Keratinocyte (primary cell): ENCODE measurements at regions not wholly inside any gene's neighbourhood (a gene's known extent, or its start where the extent isn't known, plus 50 kb on each side); places are given as distances from the start of the nearest gene placed in this dataset.

Experiments
- DNase-seq: peaks from one replicate; pipeline ENCODE4 v3.0.0-alpha.2; 2011; ENCODE audit warnings: low read depth, missing footprints, low spot score
- FAIRE-seq: peaks from 2 replicates; lab custom pipeline; 2011; peaks lifted over from hg19 to GRCh38; lab: Jason Lieb, UNC
- H2AFZ ChIP-seq: 2 replicates; pipeline ENCODE4 v1.6.0; 2012; ENCODE audit warnings: low read length, control low read depth, inconsistent platforms; ENCODE audit not compliant: control insufficient read depth
- H3K27ac ChIP-seq: 2 replicates; pipeline ENCODE4 v1.5.1; 2011; ENCODE audit warnings: low read length; ENCODE audit not compliant: control insufficient read depth, insufficient read depth
- H3K27me3 ChIP-seq: 3 replicates; pipeline ENCODE4 v1.6.0; 2011; ENCODE audit warnings: low read length; ENCODE audit not compliant: control insufficient read depth, insufficient read depth; ENCODE audit errors: extremely low read depth
- H3K36me3 ChIP-seq, 2 experiments: 2 replicates in 1 of 2; 3 replicates in 1 of 2; pipeline ENCODE4 v1.5.1; 2011; ENCODE audit warnings: low read length in 2 of 2, mild to moderate bottlenecking in 1 of 2; ENCODE audit not compliant: control insufficient read depth in 2 of 2, insufficient read depth in 2 of 2; ENCODE audit errors: extremely low read depth in 1 of 2
- H3K4me1 ChIP-seq: 3 replicates; pipeline ENCODE4 v1.5.1; 2011; ENCODE audit warnings: low read length; ENCODE audit not compliant: control insufficient read depth, insufficient read depth; ENCODE audit errors: extremely low read depth
- H3K4me2 ChIP-seq: 3 replicates; pipeline ENCODE4 v1.6.0; 2011; ENCODE audit warnings: low read depth, low read length; ENCODE audit not compliant: control insufficient read depth, insufficient read depth; ENCODE audit errors: extremely low read depth
- H3K4me3 ChIP-seq, 3 experiments: fragments of 200-600 bp in 1 of 3; sonication (generic) in 1 of 3; 2 replicates in 2 of 3; 3 replicates in 1 of 3; pipeline ENCODE4 v1.5.1; 2011 to 2016; ENCODE audit warnings: low read length in 3 of 3, mild to moderate bottlenecking in 3 of 3, control low read depth in 2 of 3, inconsistent platforms in 1 of 3, low read depth in 1 of 3, mixed read lengths in 1 of 3, mixed run types in 1 of 3, moderate library complexity in 1 of 3; ENCODE audit not compliant: control insufficient read depth in 2 of 3, insufficient read depth in 2 of 3; ENCODE audit errors: extremely low read depth in 1 of 3
- H3K79me2 ChIP-seq: 2 replicates; pipeline ENCODE4 v1.6.0; 2012; ENCODE audit warnings: low read length; ENCODE audit not compliant: control insufficient read depth, insufficient read depth
- H3K9ac ChIP-seq: 3 replicates; pipeline ENCODE4 v1.6.0; 2011; ENCODE audit warnings: low read length; ENCODE audit not compliant: control insufficient read depth, insufficient read depth; ENCODE audit errors: extremely low read depth
- H3K9me1 ChIP-seq: 3 replicates; pipeline ENCODE4 v1.6.0; 2011; ENCODE audit warnings: low read length; ENCODE audit not compliant: control insufficient read depth, insufficient read depth; ENCODE audit errors: extremely low read depth
- H3K9me3 ChIP-seq: 2 replicates; pipeline ENCODE4 v1.5.1; 2012; ENCODE audit warnings: low read depth, low read length; ENCODE audit not compliant: control insufficient read depth
- H4K20me1 ChIP-seq: 3 replicates; pipeline ENCODE4 v1.6.0; 2011; ENCODE audit warnings: low read length; ENCODE audit not compliant: control insufficient read depth, insufficient read depth; ENCODE audit errors: extremely low read depth
- EZH2 ChIP-seq: IDR thresholded peaks from one replicate; pipeline ENCODE4 v1.6.1; 2012; ENCODE audit warnings: inconsistent platforms, mild to moderate bottlenecking, low read length, moderate library complexity
- dilution Hi-C: fragments of 300-500 bp; cut with MboI; formaldehyde crosslinking; loops from one replicate; pipeline ENCODE4 v1.7.0; 2020; ENCODE audit warnings: low sequenced_read_pairs; ENCODE audit not compliant: extremely low pct_ligation_motif_present
- TF ChIP-seq, protein P1 (sequence below), 3 experiments: IDR thresholded peaks in 1 of 3; conservative IDR thresholded peaks in 1 of 3; optimal IDR thresholded peaks in 1 of 3; 2 replicates in 2 of 3; 3 replicates in 1 of 3; pipeline versions ENCODE3 to v1.5.1; 2011; ENCODE audit warnings: low read length in 3 of 3, mild to moderate bottlenecking in 3 of 3, moderate library complexity in 2 of 3, control low read depth in 1 of 3, inconsistent platforms in 1 of 3; ENCODE audit not compliant: insufficient read depth in 2 of 3; ENCODE audit errors: extremely low read depth in 1 of 3

DNA sequence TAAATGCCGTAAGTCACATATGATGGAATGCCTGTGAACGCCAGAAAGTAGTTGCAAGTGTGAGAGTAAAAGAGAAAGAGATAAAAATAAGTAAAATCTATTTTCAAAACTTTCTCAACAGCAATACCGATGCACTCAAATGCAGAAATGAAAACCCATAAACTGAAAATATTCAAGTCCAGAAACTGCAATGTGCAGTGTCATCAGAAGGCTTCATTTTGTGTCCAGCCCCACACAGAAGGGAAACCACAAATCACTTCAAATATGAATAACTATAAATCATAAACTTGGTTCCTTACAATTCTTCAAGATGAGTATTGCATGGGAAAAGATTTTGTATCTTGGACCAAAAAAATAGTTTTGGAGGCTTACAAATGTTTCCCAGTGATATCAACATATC is 375.2 kb upstream of the ANO5 start:
- no peak for FAIRE-seq
- dilution Hi-C loops: no loop called here

DNA sequence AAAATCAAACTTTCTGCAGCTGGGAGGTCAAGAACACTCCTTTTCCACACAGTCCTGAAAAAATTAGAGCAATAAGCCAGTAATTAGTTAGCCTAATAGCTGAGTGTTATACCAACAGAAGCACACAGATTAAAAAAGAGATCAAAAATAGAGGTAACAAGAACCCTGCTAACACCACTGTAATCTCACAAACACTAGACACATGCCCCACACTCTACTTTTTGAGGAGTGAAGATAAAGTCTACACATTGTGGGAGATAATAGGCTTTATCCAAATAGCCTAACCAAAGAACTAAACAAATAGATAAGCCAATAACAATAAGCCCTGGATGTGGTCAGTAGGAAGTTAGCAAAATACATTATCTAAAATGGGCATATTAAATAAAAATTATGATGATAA is 372.7 kb upstream of the ANO5 start:
- Histone ChIP-seq H3K9ac (no peak overlapping the region), H3K9me1 (no peaks in the 10 kb centered on the region), H3K4me1 (no peaks in the 10 kb centered on the region), H3K27ac (no peak overlapping the region), H4K20me1 (no peaks in the 10 kb centered on the region), H3K4me3 (no peak overlapping the region), H3K4me2 (no peak overlapping the region), H3K79me2 (no peaks in the 10 kb centered on the region), H3K9me3 (no peaks in the 10 kb centered on the region), H3K27me3 (no peaks in the 10 kb centered on the region), H3K36me3 (no peaks in the 10 kb centered on the region), H2AFZ (no peak overlapping the region)
- FAIRE-seq (no peak), DNase-seq (no peak)
- dilution Hi-C loops: no loop called here
- TF ChIP-seq, protein P1, sequence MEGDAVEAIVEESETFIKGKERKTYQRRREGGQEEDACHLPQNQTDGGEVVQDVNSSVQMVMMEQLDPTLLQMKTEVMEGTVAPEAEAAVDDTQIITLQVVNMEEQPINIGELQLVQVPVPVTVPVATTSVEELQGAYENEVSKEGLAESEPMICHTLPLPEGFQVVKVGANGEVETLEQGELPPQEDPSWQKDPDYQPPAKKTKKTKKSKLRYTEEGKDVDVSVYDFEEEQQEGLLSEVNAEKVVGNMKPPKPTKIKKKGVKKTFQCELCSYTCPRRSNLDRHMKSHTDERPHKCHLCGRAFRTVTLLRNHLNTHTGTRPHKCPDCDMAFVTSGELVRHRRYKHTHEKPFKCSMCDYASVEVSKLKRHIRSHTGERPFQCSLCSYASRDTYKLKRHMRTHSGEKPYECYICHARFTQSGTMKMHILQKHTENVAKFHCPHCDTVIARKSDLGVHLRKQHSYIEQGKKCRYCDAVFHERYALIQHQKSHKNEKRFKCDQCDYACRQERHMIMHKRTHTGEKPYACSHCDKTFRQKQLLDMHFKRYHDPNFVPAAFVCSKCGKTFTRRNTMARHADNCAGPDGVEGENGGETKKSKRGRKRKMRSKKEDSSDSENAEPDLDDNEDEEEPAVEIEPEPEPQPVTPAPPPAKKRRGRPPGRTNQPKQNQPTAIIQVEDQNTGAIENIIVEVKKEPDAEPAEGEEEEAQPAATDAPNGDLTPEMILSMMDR (optimal IDR thresholded peaks at IDR 0.05 in 1 of 3, IDR thresholded peaks at IDR 0.05 in 1 of 3, conservative IDR thresholded peaks at IDR 0.05 in 1 of 3; ENCODE audit: extremely low read depth in 1 of 3, insufficient read depth in 2 of 3, low read length in 3 of 3): no peak
- TF ChIP-seq EZH2: no peak

More for the DNA sequence above, 375.2 kb upstream of the ANO5 start:
- TF ChIP-seq EZH2: no peak
- TF ChIP-seq, protein P1 (optimal IDR thresholded peaks at IDR 0.05 in 1 of 3, IDR thresholded peaks at IDR 0.05 in 1 of 3, conservative IDR thresholded peaks at IDR 0.05 in 1 of 3; ENCODE audit: extremely low read depth in 1 of 3, insufficient read depth in 2 of 3, low read length in 3 of 3): no peak
- Histone ChIP-seq H3K9ac (no peak overlapping the region), H3K9me1 (no peaks in the 10 kb centered on the region), H3K4me1 (no peaks in the 10 kb centered on the region), H4K20me1 (no peaks in the 10 kb centered on the region), H3K27ac (no peak overlapping the region), H3K27me3 (no peaks in the 10 kb centered on the region), H3K36me3 (no peaks in the 10 kb centered on the region), H2AFZ (no peak overlapping the region), H3K4me3 (no peak overlapping the region), H3K4me2 (no peak overlapping the region), H3K9me3 (no peaks in the 10 kb centered on the region), H3K79me2 (no peaks in the 10 kb centered on the region)
- DNase-seq: no peak
